ENCODE measurements at regions not wholly inside any gene's neighbourhood (a gene's known extent, or its start where the extent isn't known, plus 50 kb on each side); places are given as distances from the start of the nearest gene placed in this dataset.
"Not testable (repeated sequence)": the region's sequence is repeated elsewhere in the genome, so short reads cannot be mapped to it uniquely, and the experiment has no call there.

DNA sequence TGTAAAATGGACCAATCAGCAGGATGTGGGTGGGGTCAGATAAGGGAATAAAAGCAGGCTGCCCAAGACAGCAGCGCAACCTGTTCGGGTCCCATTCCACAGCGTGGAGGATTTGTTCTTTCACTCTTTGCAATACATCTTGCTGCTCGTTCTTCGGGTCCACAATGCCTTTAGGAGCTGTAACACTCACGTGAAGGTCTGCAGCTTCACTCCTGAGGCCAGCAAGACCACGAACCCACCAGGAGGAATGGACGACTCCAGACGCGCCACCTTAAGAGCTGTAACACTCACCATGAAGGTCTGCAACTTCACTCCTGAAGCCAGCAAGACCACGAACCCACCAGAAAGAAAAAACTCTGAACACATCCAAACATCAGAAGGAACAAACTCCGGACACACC is 71.5 kb upstream of the PPP2R5C start:
- H4K20me1 ChIP-seq (replicated peaks; ENCODE audit: control insufficient read depth, insufficient read depth, low read length); H3K4me3 ChIP-seq; in situ Hi-C loops (cut with MboI); H3K9ac ChIP-seq (ENCODE audit: insufficient read depth in 1 of 2, low read depth in 2 of 2, low read length in 2 of 2); FAIRE-seq; POLR2A ChIA-PET; ATAC-seq; H3K9me1 ChIP-seq (ENCODE audit: control insufficient read depth, insufficient read depth, low read length); H3K79me2 ChIP-seq (ENCODE audit: control insufficient read depth, insufficient read depth, low read length); H3K36me3 ChIP-seq (ENCODE audit: control insufficient read depth, insufficient read depth, low read length); H3K27ac ChIP-seq (ENCODE audit: extremely low read depth, low read depth, low read length); H3K4me2 ChIP-seq (ENCODE audit: insufficient read depth, low read length); H2AFZ ChIP-seq (ENCODE audit: low read depth, low read length); BruUV-seq (replicated peaks); DNase-seq (ENCODE audit: extremely low read depth in 1 of 4, low spot score in 3 of 4); CTCF ChIA-PET (ENCODE audit: low intra/inter-chr PET ratio); H3K27me3 ChIP-seq (ENCODE audit: control insufficient read depth in 2 of 2, insufficient read depth in 2 of 2, low read length in 2 of 2): not testable (repeated sequence)
- peak; percentile 63 for TF ChIP-seq NFYB (IDR thresholded peaks at IDR 0.05; ENCODE audit: extremely low read depth, insufficient read length)
- H3K4me1 ChIP-seq (replicated peaks in 1 of 2; ENCODE audit: control insufficient read depth in 2 of 2, insufficient read depth in 2 of 2, low read length in 2 of 2), result peaks cover 8 to 17% of the 10 kb centered on the region in 2 experiments; a peak in 4 of 5 replicates
- 91% methylated on average over 7 of the region's 12 CpGs for WGBS (ENCODE audit: insufficient coverage, low coverage, missing lambda C conversion rate)
- H3K9me3 ChIP-seq (replicated peaks; ENCODE audit: control insufficient read depth, insufficient read depth, low read depth, low read length), result peaks cover 20% of the 10 kb centered on the region
- intact Hi-C loops (cut with micrococcal nuclease), result loop anchor here (5.0 kb wide), 1 partner anchor 397 kb away; the partner anchor contains the start of gene HSP90AA1

DNA sequence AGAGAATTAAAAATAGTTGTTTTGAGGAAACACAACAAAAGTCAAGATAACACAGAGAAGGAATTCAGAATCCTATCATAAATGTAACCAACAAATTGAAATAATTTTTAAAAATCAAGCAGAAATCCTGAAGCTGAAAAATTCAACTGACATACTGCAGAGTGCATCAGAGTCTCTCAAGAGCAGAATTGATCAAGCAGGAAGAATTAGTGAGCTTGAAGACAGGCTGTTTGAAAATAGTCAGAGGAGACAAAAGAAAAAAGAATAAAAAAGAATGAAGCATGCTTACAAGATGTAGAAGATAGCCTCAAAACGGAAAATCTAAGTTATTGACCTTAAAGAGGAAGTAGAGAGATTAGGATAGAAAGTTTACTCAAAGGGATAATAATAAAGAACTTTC is 65.8 kb upstream of the PPP2R5C start:
- Histone ChIP-seq H3K9ac (ENCODE audit: insufficient read depth in 1 of 2, low read depth in 2 of 2, low read length in 2 of 2) (no peak overlapping the region), H3K9me1 (ENCODE audit: control insufficient read depth, insufficient read depth, low read length) (no peaks in the 10 kb centered on the region), H3K9me3 (replicated peaks; ENCODE audit: control insufficient read depth, insufficient read depth, low read depth, low read length) (peaks cover 9% of the 10 kb centered on the region), H3K4me3 (no peak overlapping the region), H3K27me3 (ENCODE audit: control insufficient read depth in 2 of 2, insufficient read depth in 2 of 2, low read length in 2 of 2) (no peaks in the 10 kb centered on the region), H3K4me2 (ENCODE audit: insufficient read depth, low read length) (no peak overlapping the region), H2AFZ (ENCODE audit: low read depth, low read length) (no peak overlapping the region), H3K4me1 (replicated peaks in 1 of 2; ENCODE audit: control insufficient read depth in 2 of 2, insufficient read depth in 2 of 2, low read length in 2 of 2) (no peaks in the 10 kb centered on the region), H3K27ac (ENCODE audit: extremely low read depth, low read depth, low read length) (no peak overlapping the region), H3K36me3 (ENCODE audit: control insufficient read depth, insufficient read depth, low read length) (no peaks in the 10 kb centered on the region), H4K20me1 (replicated peaks; ENCODE audit: control insufficient read depth, insufficient read depth, low read length) (no peaks in the 10 kb centered on the region), H3K79me2 (ENCODE audit: control insufficient read depth, insufficient read depth, low read length) (no peaks in the 10 kb centered on the region)
- TF ChIP-seq TRIM24 (IDR thresholded peaks at IDR 0.05), result peak; percentile 36 to 72; a peak in 3 of 4 replicates
- TF ChIP-seq, protein P1, sequence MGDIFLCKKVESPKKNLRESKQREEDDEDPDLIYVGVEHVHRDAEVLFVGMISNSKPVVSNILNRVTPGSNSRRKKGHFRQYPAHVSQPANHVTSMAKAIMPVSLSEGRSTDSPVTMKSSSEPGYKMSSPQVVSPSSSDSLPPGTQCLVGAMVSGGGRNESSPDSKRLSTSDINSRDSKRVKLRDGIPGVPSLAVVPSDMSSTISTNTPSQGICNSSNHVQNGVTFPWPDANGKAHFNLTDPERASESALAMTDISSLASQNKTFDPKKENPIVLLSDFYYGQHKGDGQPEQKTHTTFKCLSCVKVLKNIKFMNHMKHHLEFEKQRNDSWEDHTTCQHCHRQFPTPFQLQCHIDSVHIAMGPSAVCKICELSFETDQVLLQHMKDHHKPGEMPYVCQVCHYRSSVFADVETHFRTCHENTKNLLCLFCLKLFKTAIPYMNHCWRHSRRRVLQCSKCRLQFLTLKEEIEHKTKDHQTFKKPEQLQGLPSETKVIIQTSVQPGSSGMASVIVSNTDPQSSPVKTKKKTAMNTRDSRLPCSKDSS (IDR thresholded peaks at IDR 0.05; ENCODE audit: low read depth, partially characterized antibody), result peak; percentile 69
- no peak for TF ChIP-seq ZFP30 (CRISPR knock-in tag; IDR thresholded peaks at IDR 0.05; ENCODE audit: borderline replicate concordance)
- 0 out of 2 replicates have a peak, but pooled peaks have one; percentile 29 for TF ChIP-seq CBX5 (IDR thresholded peaks at IDR 0.05; ENCODE audit: borderline replicate concordance, low read depth)
- TF ChIP-seq CBX3 (IDR thresholded peaks at IDR 0.05; ENCODE audit: borderline replicate concordance in 1 of 2, low read length in 2 of 2), result peak in 1 of 2 experiments; percentile 63; a peak in 1 of 3 replicates
- no peak for TF ChIP-seq BMI1 (IDR thresholded peaks at IDR 0.05; ENCODE audit: low read length)
- peak; percentile 80; the same call in 1 of the 2 replicates for TF ChIP-seq TRIM28 (IDR thresholded peaks at IDR 0.05)
- WGBS (ENCODE audit: insufficient coverage, low coverage, missing lambda C conversion rate), result 17% methylated on average over 1 of the region's 1 CpG
- CTCF ChIA-PET (ENCODE audit: low intra/inter-chr PET ratio), result no interaction called here
- in situ Hi-C loops (cut with MboI) (no loop called here), intact Hi-C loops (cut with micrococcal nuclease) (no loop called here)
- BruUV-seq (replicated peaks), result no TSS peak
- no peak for DNase-seq (ENCODE audit: extremely low read depth in 1 of 4, low spot score in 3 of 4)
- no peak for FAIRE-seq
- POLR2A ChIA-PET, result no interaction called here
- no peak for ATAC-seq

Measured in K562 (cell line).